ENCODE measurements at regions not wholly inside any gene's neighbourhood (a gene's known extent, or its start where the extent isn't known, plus 50 kb on each side); places are given as distances from the start of the nearest gene placed in this dataset.

DNA sequence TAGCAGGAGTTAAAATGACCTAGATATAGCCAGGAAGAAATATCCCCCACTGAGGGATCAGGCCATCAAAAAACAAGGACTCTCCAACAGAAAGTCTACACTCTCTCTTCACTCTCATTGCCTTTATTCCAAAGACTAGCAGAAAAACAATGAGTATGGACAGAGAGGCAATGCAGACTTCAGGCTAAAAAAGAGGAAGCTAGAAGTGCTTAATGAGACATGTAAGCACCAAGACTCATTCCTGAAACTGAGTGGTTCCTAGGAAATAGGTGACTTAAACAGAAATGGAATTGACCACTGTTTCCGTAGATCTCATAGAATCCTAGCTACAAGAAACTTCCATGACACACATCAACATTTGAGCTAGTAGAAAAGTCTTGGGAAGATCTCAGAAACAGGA lies 387.3 kb downstream of the KDM5D start:
- H3K27me3 Mint-ChIP-seq = no peaks in the 10 kb centered on the region
- no peaks in the 10 kb centered on the region for H3K36me3 Mint-ChIP-seq (ENCODE audit: low read depth)
- H3K27ac Mint-ChIP-seq = no peak overlapping the region
- no peaks in the 10 kb centered on the region for H3K9me3 Mint-ChIP-seq
- no peak overlapping the region for H3K4me3 Mint-ChIP-seq
- H3K4me1 Mint-ChIP-seq (ENCODE audit: low read depth) = no peaks in the 10 kb centered on the region
- intact Hi-C loops (cut with micrococcal nuclease) = no loop called here

DNA sequence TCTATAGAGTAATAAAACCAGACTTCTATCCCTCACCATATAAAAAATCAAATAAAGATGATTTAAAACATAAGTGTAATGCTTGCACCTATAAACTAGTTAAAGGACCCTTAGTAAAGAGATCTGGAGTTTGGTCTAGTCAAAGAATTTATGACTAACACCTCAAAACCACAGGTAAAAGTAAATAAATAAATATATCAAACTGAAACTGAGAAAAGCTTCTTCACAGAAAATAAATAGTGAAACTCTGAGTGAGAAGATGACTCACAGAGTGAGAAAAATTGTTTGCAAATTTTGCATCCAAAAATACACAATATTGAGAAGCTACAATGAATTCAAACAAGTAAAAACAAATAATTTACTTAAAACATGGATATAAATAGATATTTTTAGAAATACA lies 387.8 kb downstream of the KDM5D start:
- Mint-ChIP-seq H3K9me3 (no peaks in the 10 kb centered on the region), H3K4me3 (no peak overlapping the region), H3K27me3 (no peaks in the 10 kb centered on the region), H3K4me1 (ENCODE audit: low read depth) (no peaks in the 10 kb centered on the region), H3K36me3 (ENCODE audit: low read depth) (no peaks in the 10 kb centered on the region), H3K27ac (no peak overlapping the region)
- intact Hi-C loops (cut with micrococcal nuclease) = no loop called here

DNA sequence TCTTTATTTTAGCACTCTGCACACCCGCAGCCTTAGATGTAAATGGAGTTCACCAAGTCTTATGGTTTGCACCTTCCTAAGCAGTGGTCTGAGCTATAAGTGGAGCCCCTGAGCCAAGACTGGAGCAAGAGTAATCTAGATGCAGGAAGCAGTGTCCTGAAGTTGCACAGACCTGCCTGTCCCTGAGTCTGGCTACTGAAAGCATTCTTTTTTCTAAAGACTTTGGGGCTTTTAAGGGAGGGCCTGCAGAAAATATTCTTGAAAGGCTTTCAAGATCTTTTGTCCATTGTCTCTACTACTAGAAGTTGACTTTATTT lies 389.7 kb downstream of the KDM5D start:
- Mint-ChIP-seq H3K36me3 (ENCODE audit: low read depth) (no peaks in the 10 kb centered on the region), H3K27ac (no peak overlapping the region), H3K4me3 (no peak overlapping the region), H3K27me3 (no peaks in the 10 kb centered on the region), H3K9me3 (no peaks in the 10 kb centered on the region), H3K4me1 (ENCODE audit: low read depth) (no peaks in the 10 kb centered on the region)
- intact Hi-C loops (cut with micrococcal nuclease) = no loop called here

- intact Hi-C loops (cut with micrococcal nuclease) = no loop called here
- Mint-ChIP-seq H3K27me3 (no peaks in the 10 kb centered on the region), H3K4me1 (ENCODE audit: low read depth) (no peaks in the 10 kb centered on the region), H3K9me3 (no peaks in the 10 kb centered on the region), H3K36me3 (ENCODE audit: low read depth) (no peaks in the 10 kb centered on the region), H3K4me3 (no peak overlapping the region), H3K27ac (no peak overlapping the region)
These were observed 390.3 kb downstream of the KDM5D start for GRCh38 chrY:19354061-19354856.

DNA sequence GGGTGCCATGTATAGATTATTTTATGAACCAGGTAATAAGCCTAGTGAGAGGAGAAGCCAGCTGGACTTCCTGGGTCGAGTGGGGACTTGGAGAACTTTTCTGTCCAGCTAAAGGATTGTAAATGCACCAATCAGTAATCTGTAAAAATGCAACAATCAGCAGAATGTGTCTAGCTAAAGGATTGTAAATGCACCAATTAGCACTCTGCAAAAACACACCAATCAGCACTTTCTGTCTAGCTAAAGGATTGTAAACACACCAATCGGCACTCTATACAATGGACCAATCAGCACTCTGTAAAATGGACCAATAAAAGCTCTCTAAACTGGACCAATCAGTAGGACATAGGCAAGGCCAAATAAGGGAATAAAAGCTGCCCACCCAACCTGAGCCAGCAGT lies 392.9 kb downstream of the KDM5D start:
- Mint-ChIP-seq H3K9me3 (no peaks in the 10 kb centered on the region), H3K4me1 (ENCODE audit: low read depth) (no peaks in the 10 kb centered on the region), H3K27ac (no peak overlapping the region), H3K36me3 (ENCODE audit: low read depth) (no peaks in the 10 kb centered on the region), H3K4me3 (no peak overlapping the region), H3K27me3 (no peaks in the 10 kb centered on the region)
- intact Hi-C loops (cut with micrococcal nuclease) = no loop called here

GRCh38 chrY:19321701-19322100 lies 422.8 kb downstream of the KDM5D start:
- H3K4me3 Mint-ChIP-seq = no peak overlapping the region
- no peaks in the 10 kb centered on the region for H3K27me3 Mint-ChIP-seq
- intact Hi-C loops (cut with micrococcal nuclease) = no loop called here
- peaks cover 21% of the 10 kb centered on the region for H3K9me3 Mint-ChIP-seq
- H3K4me1 Mint-ChIP-seq (ENCODE audit: low read depth) = no peaks in the 10 kb centered on the region
- H3K27ac Mint-ChIP-seq = no peak overlapping the region
- H3K36me3 Mint-ChIP-seq (ENCODE audit: low read depth) = no peaks in the 10 kb centered on the region

DNA sequence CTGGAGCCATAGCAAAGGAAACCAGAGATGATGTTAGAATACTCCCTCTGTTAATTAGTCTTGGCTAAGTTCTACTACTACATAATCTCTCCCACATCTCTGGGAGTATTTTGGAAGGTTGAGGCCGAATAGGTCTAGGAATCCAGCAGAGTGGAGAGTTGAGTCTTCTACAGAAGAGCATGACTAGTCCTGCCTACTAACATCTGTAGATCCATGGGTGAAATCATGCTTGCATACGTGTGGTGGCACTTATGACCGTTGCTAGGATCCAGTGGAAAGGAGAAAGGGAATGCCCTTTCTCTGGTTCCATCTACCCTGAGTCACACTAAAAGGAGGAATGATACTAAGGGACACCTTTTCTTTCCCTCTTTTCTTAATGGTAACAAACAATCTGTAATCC lies 425.4 kb downstream of the KDM5D start:
- H3K27ac Mint-ChIP-seq = no peak overlapping the region
- peaks cover 36% of the 10 kb centered on the region for H3K9me3 Mint-ChIP-seq
- intact Hi-C loops (cut with micrococcal nuclease) = no loop called here
- H3K4me1 Mint-ChIP-seq (ENCODE audit: low read depth) = no peaks in the 10 kb centered on the region
- H3K36me3 Mint-ChIP-seq (ENCODE audit: low read depth) = no peaks in the 10 kb centered on the region
- no peak overlapping the region for H3K4me3 Mint-ChIP-seq
- H3K27me3 Mint-ChIP-seq = no peaks in the 10 kb centered on the region

GRCh38 chrY:19317271-19317987 lies 427.1 kb downstream of the KDM5D start:
- H3K4me1 Mint-ChIP-seq (ENCODE audit: low read depth) = no peaks in the 10 kb centered on the region
- H3K27me3 Mint-ChIP-seq = no peaks in the 10 kb centered on the region
- intact Hi-C loops (cut with micrococcal nuclease) = no loop called here
- H3K9me3 Mint-ChIP-seq = peaks cover 36% of the 10 kb centered on the region
- H3K4me3 Mint-ChIP-seq = no peak overlapping the region
- H3K36me3 Mint-ChIP-seq (ENCODE audit: low read depth) = no peaks in the 10 kb centered on the region
- no peak overlapping the region for H3K27ac Mint-ChIP-seq

GRCh38 chrY:19307627-19308026 lies 436.9 kb downstream of the KDM5D start:
- Mint-ChIP-seq H3K27ac (no peak overlapping the region), H3K4me1 (ENCODE audit: low read depth) (no peaks in the 10 kb centered on the region), H3K36me3 (ENCODE audit: low read depth) (no peaks in the 10 kb centered on the region), H3K9me3 (peaks cover 6% of the 10 kb centered on the region), H3K4me3 (no peak overlapping the region), H3K27me3 (no peaks in the 10 kb centered on the region)
- intact Hi-C loops (cut with micrococcal nuclease) = no loop called here

DNA sequence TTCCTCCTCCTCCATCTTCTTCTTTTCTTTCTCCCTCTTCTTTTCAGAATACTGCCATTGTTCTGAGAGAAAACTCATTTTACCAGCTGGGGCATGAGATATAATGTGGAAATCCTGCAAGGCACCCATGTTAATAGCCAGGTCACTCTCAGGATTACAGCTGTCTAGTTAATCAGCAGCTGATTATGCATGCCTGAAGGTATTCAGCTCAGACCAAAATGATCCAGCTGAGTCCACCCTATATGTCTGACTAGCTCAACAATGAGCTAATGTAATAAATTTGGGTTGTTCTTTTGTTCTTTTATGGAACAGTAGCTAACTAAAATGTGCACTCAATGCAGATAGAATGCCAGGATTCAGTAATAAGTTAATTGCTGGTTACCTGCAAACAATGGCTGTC lies 441.4 kb downstream of the KDM5D start:
- Mint-ChIP-seq H3K9me3 (peaks cover 40% of the 10 kb centered on the region), H3K4me1 (ENCODE audit: low read depth) (no peaks in the 10 kb centered on the region), H3K27ac (no peak overlapping the region), H3K27me3 (no peaks in the 10 kb centered on the region), H3K4me3 (no peak overlapping the region), H3K36me3 (ENCODE audit: low read depth) (no peaks in the 10 kb centered on the region)
- intact Hi-C loops (cut with micrococcal nuclease) = no loop called here

- Mint-ChIP-seq H3K9me3 (peaks cover 18% of the 10 kb centered on the region), H3K27ac (no peak overlapping the region), H3K4me1 (ENCODE audit: low read depth) (no peaks in the 10 kb centered on the region), H3K4me3 (no peak overlapping the region), H3K36me3 (ENCODE audit: low read depth) (no peaks in the 10 kb centered on the region), H3K27me3 (no peaks in the 10 kb centered on the region)
- intact Hi-C loops (cut with micrococcal nuclease) = no loop called here
These were observed 453.6 kb downstream of the KDM5D start for GRCh38 chrY:19290925-19291324.

GRCh38 chrY:19274076-19274475 lies 470.4 kb downstream of the KDM5D start:
- H3K9me3 Mint-ChIP-seq = no peaks in the 10 kb centered on the region
- no peak overlapping the region for H3K4me3 Mint-ChIP-seq
- intact Hi-C loops (cut with micrococcal nuclease) = no loop called here
- no peaks in the 10 kb centered on the region for H3K4me1 Mint-ChIP-seq (ENCODE audit: low read depth)
- no peaks in the 10 kb centered on the region for H3K36me3 Mint-ChIP-seq (ENCODE audit: low read depth)
- H3K27ac Mint-ChIP-seq = no peak overlapping the region
- H3K27me3 Mint-ChIP-seq = no peaks in the 10 kb centered on the region

GRCh38 chrY:19268331-19268730 lies 476.2 kb downstream of the KDM5D start:
- Mint-ChIP-seq H3K4me3 (no peak overlapping the region), H3K36me3 (ENCODE audit: low read depth) (no peaks in the 10 kb centered on the region), H3K4me1 (ENCODE audit: low read depth) (no peaks in the 10 kb centered on the region), H3K27ac (no peak overlapping the region), H3K27me3 (no peaks in the 10 kb centered on the region), H3K9me3 (no peaks in the 10 kb centered on the region)
- intact Hi-C loops (cut with micrococcal nuclease) = no loop called here

DNA sequence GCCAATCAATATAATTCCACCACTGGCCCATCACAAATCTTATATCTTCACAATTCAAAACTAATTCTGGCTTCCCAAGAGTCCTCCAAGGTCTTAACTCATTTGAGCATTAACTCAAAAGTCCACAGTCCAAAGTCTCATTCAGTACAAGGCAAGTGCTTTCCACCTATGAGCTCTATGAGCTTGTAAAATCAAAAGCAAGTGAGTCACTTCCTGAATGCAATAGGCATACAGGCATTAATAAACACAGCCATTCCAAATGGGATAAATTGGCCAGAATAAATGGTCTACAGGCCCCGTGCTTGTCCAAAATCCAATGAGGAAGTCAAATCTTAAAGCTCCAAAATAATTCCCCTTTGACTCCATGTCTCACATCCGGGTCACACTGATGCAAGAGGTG lies 479.1 kb downstream of the KDM5D start:
- Mint-ChIP-seq H3K27me3 (no peaks in the 10 kb centered on the region), H3K4me1 (ENCODE audit: low read depth) (no peaks in the 10 kb centered on the region), H3K27ac (no peak overlapping the region), H3K36me3 (ENCODE audit: low read depth) (no peaks in the 10 kb centered on the region), H3K9me3 (no peaks in the 10 kb centered on the region), H3K4me3 (no peak overlapping the region)
- intact Hi-C loops (cut with micrococcal nuclease) = no loop called here

GRCh38 chrY:19262310-19262709 lies 482.2 kb downstream of the KDM5D start:
- H3K27me3 Mint-ChIP-seq = no peaks in the 10 kb centered on the region
- no peaks in the 10 kb centered on the region for H3K36me3 Mint-ChIP-seq (ENCODE audit: low read depth)
- H3K27ac Mint-ChIP-seq = no peak overlapping the region
- no peak overlapping the region for H3K4me3 Mint-ChIP-seq
- H3K9me3 Mint-ChIP-seq = no peaks in the 10 kb centered on the region
- H3K4me1 Mint-ChIP-seq (ENCODE audit: low read depth) = no peaks in the 10 kb centered on the region
- intact Hi-C loops (cut with micrococcal nuclease) = no loop called here

Data from dendritic cell treated with granulocyte-macrophage colony-stimulating factor and Interleukin-4, amounts not matched to agents 40 ng/mL and 50 ng/mL, for 4 days (primary cell).